NCI-H146 treated with DMSO at 0.1 percent for 48 hours (cell line): ENCODE measurements at regions not wholly inside any gene's neighbourhood (a gene's known extent, or its start where the extent isn't known, plus 50 kb on each side); places are given as distances from the start of the nearest gene placed in this dataset.
A peak's percentile ranks its signal among the peaks of the same experiment; 100 is the strongest.
"Not testable (repeated sequence)": the region's sequence is repeated elsewhere in the genome, so short reads cannot be mapped to it uniquely, and the experiment has no call there.

Source experiments
- DNase-seq: peaks from one replicate; lab custom pipeline; 2025; ENCODE audit not compliant: unreplicated experiment; lab: John Stamatoyannopoulos, UW

DNA sequence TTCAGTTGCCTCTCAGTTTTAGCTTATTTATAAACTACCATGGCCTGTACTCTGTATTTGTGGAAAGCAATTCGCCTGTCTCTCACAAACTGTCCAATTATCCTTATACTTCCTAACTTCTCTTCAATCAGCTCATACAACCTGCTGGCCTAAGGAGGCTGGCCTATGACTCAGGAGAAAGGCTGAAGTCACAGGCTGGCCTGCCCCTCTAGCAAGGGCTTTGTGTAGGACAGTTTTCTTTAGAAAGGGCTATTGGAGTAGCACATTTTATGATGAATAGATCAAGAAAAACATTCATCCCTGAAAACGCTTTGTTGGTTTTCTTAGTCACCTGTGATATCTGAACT lies 988.7 kb upstream of the ARRDC3 start:
- DNase-seq, result no peak

DNA sequence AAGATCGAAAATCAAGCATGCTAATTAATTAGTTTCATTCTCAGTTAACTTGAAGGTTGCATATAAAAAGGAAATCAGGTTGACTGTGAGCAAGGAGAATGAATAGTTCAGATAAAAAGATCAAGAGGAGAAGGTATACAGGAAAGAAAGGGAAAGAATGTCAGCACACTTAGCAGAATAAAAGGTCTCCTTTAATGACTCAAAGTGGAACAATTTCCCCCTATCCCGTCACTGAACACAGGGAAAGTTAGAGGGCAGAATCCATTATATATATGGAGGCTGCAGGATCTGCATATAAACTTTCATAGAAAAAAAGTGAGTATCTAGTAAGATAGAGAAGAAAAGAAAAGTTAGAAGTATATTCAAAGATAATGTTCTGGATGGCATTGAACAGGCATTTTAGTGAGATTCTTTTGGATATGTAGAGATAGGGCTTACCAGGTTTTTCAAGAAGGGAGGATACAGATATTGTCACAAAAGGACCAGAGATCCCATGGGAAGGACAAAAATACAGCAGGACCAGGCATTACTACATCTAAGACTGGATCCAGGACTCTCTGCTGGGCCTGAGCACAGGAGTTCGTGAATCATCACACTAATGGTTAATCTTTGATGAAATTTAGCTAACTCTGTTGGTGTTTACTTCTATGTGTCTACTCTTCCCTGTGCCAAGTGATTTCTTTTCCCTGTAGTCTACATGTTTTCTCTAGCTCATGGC lies 988.2 kb upstream of the ARRDC3 start:
- DNase-seq, result no peak

DNA sequence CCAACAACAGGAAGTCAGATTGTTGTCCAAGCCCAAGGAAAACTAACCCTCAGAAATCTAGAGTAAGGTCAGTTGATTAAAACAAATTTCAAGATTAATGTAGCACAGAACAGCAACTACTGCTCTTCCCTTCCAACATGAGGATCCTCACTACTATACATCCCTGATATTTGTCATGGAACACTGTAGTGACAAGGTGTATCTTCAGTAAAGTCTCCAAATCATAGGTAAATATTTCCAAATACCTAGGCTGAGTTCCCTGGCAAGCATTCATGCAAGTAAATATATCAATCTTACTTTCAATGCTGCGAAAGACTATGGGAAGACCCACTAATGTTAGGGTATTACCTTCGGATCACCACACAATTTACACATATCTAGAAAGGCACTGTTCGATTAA lies 986.9 kb upstream of the ARRDC3 start:
- no peak for DNase-seq

DNA sequence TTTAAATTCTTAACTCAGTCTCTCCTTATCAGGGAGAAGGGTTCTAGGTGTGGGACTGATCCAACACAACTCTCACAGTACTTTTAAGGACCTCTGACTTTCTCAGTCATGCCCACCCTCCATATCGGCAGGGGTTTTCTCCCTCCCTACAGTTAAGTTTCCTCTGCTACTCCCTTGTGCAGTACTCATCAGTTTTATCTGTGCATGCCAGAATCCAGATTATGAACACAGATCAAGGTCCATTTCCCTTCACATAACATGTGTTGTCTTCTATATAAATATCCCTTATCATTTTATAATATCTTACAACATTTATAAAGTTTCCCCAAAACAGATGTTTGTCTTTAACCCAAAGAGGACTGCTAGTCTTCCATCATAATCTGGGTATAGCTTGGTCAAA lies 986.5 kb upstream of the ARRDC3 start:
- DNase-seq, result no peak

- DNase-seq, result no peak
Observed at GRCh38 chr5:92364986-92365550, 982.0 kb upstream of the ARRDC3 start.

DNA sequence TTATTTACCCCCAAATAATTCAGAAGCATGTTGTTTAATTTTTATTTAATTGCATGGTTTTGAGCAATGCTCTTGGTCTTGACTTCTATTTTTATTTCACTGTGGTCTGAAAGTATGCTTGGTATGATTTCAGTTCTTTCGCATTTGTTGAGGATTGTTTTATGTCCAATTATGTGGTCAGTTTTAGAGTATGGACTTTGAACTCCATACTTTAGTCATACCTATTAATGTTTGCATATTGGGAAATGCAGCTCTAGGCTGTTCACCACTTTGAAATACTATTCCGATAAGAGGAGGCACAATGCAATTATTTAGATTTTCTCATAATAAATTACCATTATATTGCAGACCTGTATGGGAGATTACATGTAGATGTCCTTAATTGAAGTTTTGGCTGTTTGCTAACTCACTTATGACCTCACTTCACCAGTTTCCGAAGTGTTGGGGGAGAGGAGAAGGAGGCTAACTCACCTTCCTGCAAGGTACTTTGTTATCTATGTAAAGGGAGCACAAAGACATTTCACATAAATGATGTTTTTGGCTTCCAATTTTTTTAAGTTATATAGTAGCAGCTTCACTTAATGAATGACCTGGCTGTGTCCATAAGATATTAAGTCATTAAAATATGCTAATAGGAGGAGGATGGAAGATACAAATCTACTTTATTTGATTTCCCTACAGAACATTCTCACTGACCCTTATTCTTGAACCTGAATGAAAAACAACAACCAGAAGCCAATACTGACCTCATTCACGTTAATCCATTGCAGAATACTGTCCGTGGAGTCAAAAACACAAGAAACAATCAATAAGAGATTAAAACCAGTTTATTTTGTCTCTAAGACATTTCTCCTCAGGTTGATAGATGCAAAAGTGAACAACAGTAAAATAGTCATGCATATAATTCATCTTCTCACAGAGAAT lies 970.3 kb upstream of the ARRDC3 start:
- DNase-seq, result no peak

- no peak for DNase-seq
Observed at GRCh38 chr5:92337772-92338234, 954.7 kb upstream of the ARRDC3 start.

GRCh38 chr5:92332039-92332438 lies 948.9 kb upstream of the ARRDC3 start:
- no peak for DNase-seq

GRCh38 chr5:92330365-92330764 lies 947.2 kb upstream of the ARRDC3 start:
- DNase-seq, result no peak

GRCh38 chr5:92329759-92330158 lies 946.6 kb upstream of the ARRDC3 start:
- no peak for DNase-seq

DNA sequence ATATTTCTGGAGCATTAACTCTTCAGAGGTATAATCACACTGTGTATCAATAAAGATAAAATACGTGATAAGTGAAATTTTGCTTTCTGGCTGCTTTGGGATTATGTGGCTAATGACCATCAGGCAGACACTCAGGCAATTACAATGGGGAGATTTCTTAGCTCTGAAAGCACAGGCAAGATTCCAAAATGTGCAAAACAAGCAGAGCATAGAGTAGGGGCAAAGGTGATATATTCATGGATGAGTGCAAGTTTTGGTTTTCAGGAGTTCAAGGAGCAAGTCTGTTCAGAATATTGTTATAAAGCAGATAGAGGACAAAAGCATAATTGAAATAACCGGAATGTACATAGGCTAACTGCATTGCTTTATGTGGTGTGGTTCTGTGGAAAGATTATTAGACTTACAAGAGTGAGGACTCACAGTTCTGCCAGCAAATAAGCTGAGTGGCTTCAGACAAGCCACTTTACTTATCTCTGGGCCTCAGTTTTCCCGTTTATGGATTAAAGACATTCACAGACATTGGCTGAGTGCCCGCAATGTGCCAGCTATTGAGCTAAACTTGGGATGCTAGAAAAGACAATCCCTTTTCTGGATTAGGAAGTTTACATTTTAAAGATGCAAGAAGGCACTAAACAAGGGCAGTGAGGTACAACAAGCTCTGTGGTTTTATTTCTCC lies 945.6 kb upstream of the ARRDC3 start:
- no peak for DNase-seq

GRCh38 chr5:92320446-92320845 lies 937.3 kb upstream of the ARRDC3 start:
- DNase-seq, result no peak

GRCh38 chr5:92313385-92313784 lies 930.3 kb upstream of the ARRDC3 start:
- no peak for DNase-seq

GRCh38 chr5:92309336-92309991 lies 926.3 kb upstream of the ARRDC3 start:
- DNase-seq, result peak; percentile 17

DNA sequence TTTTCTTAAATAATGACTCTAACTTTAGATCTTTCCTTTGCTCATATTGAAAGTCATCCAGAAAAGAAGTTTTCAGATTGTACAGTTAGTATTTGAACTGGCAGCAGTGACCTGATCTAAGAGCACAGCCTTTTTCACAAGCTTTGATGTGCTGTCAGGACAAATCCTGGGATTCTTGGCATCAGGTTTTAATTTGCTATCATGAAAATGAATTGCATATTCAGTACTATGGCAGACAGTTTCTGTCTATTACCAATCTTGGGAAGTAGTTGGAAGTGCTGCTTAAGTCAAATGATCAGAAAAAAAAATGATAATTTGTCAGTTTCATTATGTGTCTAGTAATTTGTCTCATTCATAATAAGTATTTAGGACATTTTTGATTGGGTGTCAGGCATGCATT lies 925.6 kb upstream of the ARRDC3 start:
- DNase-seq, result no peak

DNA sequence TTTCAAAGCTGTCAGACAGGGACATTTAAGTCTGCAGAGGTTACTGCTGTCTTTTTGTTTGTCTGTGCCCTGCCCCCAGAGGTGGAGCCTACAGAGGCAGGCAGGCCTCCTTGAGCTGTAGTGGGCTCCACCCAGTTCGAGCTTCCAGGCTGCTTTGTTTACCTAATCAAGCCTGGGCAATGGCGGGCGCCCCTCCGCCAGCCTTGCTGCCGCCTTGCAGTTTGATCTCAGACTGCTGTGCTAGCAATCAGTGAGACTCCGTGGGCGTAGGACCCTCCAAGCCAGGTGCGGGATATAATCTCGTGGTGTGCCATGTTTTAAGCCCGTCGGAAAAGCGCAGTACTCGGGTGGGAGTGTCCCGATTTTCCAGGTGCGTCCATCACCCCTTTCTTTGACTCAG lies 919.2 kb upstream of the ARRDC3 start:
- DNase-seq, result not testable (repeated sequence)

DNA sequence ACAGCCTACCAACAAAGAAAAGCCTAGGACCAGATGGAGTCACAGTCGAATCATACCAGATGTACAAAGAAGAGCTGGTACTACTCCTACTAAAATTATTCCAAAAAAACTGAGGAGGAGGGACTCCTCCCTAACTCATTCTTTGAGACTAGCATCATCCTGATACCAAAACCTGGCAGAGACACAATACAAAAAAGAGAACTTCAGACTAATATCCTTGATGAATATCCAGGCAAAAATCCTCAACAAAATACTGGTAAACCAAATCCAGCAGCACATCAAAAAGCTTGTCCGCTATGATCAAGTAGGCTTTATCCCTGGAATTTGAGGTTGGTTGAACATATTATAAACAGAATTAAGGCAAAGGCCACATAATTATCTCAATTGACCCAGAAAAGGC lies 900.4 kb upstream of the ARRDC3 start:
- DNase-seq, result no peak

- not testable (repeated sequence) for DNase-seq
Observed at GRCh38 chr5:92271750-92272149, 888.6 kb upstream of the ARRDC3 start.

DNA sequence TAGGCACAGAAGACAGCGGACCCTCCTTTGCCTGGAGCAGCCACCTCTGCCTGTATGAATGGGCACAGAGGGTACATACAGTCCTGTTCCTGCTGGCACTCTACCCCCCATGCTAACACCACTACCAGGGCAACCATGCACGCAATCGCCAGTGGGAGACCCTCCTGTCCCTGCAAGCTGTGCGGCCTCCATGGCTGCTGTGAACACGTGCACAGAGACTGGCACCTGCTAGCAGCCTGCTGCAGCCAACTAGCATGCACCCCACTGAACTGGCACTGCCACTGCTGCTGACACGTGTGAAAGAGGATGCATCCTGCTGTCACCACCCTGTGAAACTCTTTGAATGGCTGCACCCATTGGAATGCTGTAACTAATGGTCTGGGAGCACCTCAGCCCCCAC lies 885.2 kb upstream of the ARRDC3 start:
- DNase-seq, result no peak

DNA sequence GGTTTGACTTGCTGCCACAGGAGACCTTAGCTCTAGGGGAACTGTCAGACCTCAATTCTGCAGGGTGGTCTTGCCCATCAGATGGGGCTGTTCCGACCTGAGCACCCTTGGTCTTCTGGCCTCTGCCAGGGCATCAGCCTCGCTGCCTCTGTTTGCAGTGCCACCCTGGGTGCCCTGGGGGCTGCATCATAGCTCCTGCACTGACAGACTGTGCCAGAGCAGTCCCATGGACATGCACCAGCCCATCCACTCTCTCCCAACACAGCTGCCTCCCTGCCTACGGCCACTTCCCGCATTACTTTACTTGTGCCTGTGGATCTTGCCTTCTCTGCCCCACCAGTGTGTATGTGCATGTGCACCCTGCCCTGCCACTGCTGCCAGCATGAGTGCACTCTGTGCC lies 884.7 kb upstream of the ARRDC3 start:
- DNase-seq, result no peak

- no peak for DNase-seq
Observed at GRCh38 chr5:92265804-92266203, 882.7 kb upstream of the ARRDC3 start.
